Left ventricle myocardium inferior (tissue), 1 donor: ENCODE measurements at regions not wholly inside any gene's neighbourhood (a gene's known extent, or its start where the extent isn't known, plus 50 kb on each side); places are given as distances from the start of the nearest gene placed in this dataset.

Experiments used
- DNase-seq: peaks from one replicate; pipeline ENCODE4 v3.0.0-alpha.2; 2020
- H3K27ac ChIP-seq: fragments of 200-600 bp; replicated peaks from 2 replicates; pipeline ENCODE4 v1.8.0; 2021
- H3K27me3 ChIP-seq: fragments of 200-600 bp; 2 replicates; pipeline ENCODE4 v1.8.0; 2021; ENCODE audit warnings: low read depth
- H3K36me3 ChIP-seq: fragments of 200-600 bp; 2 replicates; pipeline ENCODE4 v1.8.0; 2021
- H3K4me1 ChIP-seq: fragments of 200-600 bp; 2 replicates; pipeline ENCODE4 v1.8.0; 2021
- H3K4me3 ChIP-seq: fragments of 200-600 bp; 2 replicates; pipeline ENCODE4 v1.8.0; 2021; ENCODE audit warnings: mild to moderate bottlenecking, moderate library complexity
- H3K9me3 ChIP-seq: fragments of 200-600 bp; replicated peaks from 2 replicates; pipeline ENCODE4 v1.8.0; 2021
- CTCF ChIP-seq: fragments of 200-600 bp; IDR thresholded peaks from 2 replicates; pipeline ENCODE4 v1.8.0; 2021; ENCODE audit warnings: antibody characterized with exemption, mild to moderate bottlenecking, borderline replicate concordance
- intact Hi-C: fragments of 100-400 bp; cut with micrococcal nuclease; formaldehyde crosslinking; loops from one replicate; pipeline ENCODE4 v1.11.0; 2022
- donor health status: DM: no; HTN: yes; CAD: no; lungs with severe emphysema.

GRCh38 chr4:189113389-189113888, 827.2 kb upstream of the FRG1 start:
- DNase-seq = no peak
- H3K27me3 ChIP-seq = no peaks in the 10 kb centered on the region
- intact Hi-C loops = no loop called here
- TF ChIP-seq CTCF = no peak
- no peak overlapping the region for H3K27ac ChIP-seq
- no peaks in the 10 kb centered on the region for H3K36me3 ChIP-seq
- no peaks in the 10 kb centered on the region for H3K9me3 ChIP-seq
- H3K4me3 ChIP-seq = no peak overlapping the region
- no peaks in the 10 kb centered on the region for H3K4me1 ChIP-seq

GRCh38 chr4:189117426-189117825, 823.2 kb upstream of the FRG1 start:
- DNase-seq = no peak
- TF ChIP-seq CTCF = no peak
- intact Hi-C loops = no loop called here

GRCh38 chr4:189121336-189121735, 819.3 kb upstream of the FRG1 start:
- peaks cover 3% of the 10 kb centered on the region for H3K9me3 ChIP-seq
- intact Hi-C loops = no loop called here
- no peaks in the 10 kb centered on the region for H3K27me3 ChIP-seq
- DNase-seq = no peak
- no peak for TF ChIP-seq CTCF
- no peak overlapping the region for H3K4me3 ChIP-seq
- H3K36me3 ChIP-seq = no peaks in the 10 kb centered on the region
- H3K27ac ChIP-seq = no peak overlapping the region
- no peaks in the 10 kb centered on the region for H3K4me1 ChIP-seq

More at GRCh38 chr4:189117426-189117825, 823.2 kb upstream of the FRG1 start:
- no peaks in the 10 kb centered on the region for H3K27me3 ChIP-seq
- H3K4me3 ChIP-seq = no peak overlapping the region
- no peak overlapping the region for H3K27ac ChIP-seq
- no peaks in the 10 kb centered on the region for H3K9me3 ChIP-seq
- H3K4me1 ChIP-seq = no peaks in the 10 kb centered on the region
- H3K36me3 ChIP-seq = no peaks in the 10 kb centered on the region

GRCh38 chr4:189124149-189124758, 816.4 kb upstream of the FRG1 start:
- Histone ChIP-seq H3K36me3 (no peaks in the 10 kb centered on the region), H3K4me1 (no peaks in the 10 kb centered on the region), H3K4me3 (no peak overlapping the region), H3K27me3 (no peaks in the 10 kb centered on the region), H3K27ac (no peak overlapping the region), H3K9me3 (peaks cover 5% of the 10 kb centered on the region)
- no peak for DNase-seq
- peak; percentile 64 for TF ChIP-seq CTCF
- intact Hi-C loops = no loop called here

- H3K27ac ChIP-seq = no peak overlapping the region
- H3K4me1 ChIP-seq = no peaks in the 10 kb centered on the region
- intact Hi-C loops = no loop called here
- no peaks in the 10 kb centered on the region for H3K36me3 ChIP-seq
- peaks cover 5% of the 10 kb centered on the region for H3K9me3 ChIP-seq
- no peak for DNase-seq
- TF ChIP-seq CTCF = no peak
- no peak overlapping the region for H3K4me3 ChIP-seq
- no peaks in the 10 kb centered on the region for H3K27me3 ChIP-seq
Measured at GRCh38 chr4:189124791-189125190, 815.9 kb upstream of the FRG1 start.
